ENCODE measurements at regions not wholly inside any gene's neighbourhood (a gene's known extent, or its start where the extent isn't known, plus 50 kb on each side); places are given as distances from the start of the nearest gene placed in this dataset.
"Not testable (repeated sequence)": the region's sequence is repeated elsewhere in the genome, so short reads cannot be mapped to it uniquely, and the experiment has no call there.

DNA sequence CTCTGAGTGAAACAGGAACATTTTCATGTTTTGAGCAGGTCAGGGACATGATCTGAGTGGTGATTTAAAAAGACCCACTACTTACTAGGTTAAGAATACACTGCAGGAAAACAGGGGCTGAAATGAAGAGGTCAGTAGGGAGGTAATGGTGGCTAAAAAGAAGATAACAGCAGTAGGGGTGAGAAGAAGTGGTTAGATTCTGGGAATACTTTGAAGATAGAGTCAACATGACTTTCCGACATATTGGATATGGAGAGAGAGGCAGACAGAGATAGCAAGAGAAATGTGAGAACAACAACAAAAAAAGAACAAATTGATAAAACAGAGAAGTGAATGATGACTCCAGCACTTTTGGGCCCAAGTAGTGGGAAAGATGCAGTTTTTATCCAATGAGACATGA is 168.0 kb downstream of the ALX1 start:
- no peak for DNase-seq (ENCODE audit: low spot score)
- Mint-ChIP-seq H3K27me3 (peaks cover 0 to 11% of the 10 kb centered on the region in 2 donors), H3K27ac (no peak overlapping the region), H3K4me3 (no peak overlapping the region), H3K4me1 (ENCODE audit: low read depth in 2 of 2) (no peaks in the 10 kb centered on the region), H3K9me3 (no peaks in the 10 kb centered on the region), H3K36me3 (no peaks in the 10 kb centered on the region)
- ATAC-seq: no peak

GRCh38 chr12:85448548-85449139 is 168.6 kb downstream of the ALX1 start:
- ATAC-seq (no peak), DNase-seq (ENCODE audit: low spot score) (no peak)
- Mint-ChIP-seq H3K36me3 (no peaks in the 10 kb centered on the region), H3K27ac (no peak overlapping the region), H3K9me3 (no peaks in the 10 kb centered on the region), H3K27me3 (peaks cover 0 to 11% of the 10 kb centered on the region in 2 donors), H3K4me3 (no peak overlapping the region), H3K4me1 (ENCODE audit: low read depth in 2 of 2) (no peaks in the 10 kb centered on the region)

DNA sequence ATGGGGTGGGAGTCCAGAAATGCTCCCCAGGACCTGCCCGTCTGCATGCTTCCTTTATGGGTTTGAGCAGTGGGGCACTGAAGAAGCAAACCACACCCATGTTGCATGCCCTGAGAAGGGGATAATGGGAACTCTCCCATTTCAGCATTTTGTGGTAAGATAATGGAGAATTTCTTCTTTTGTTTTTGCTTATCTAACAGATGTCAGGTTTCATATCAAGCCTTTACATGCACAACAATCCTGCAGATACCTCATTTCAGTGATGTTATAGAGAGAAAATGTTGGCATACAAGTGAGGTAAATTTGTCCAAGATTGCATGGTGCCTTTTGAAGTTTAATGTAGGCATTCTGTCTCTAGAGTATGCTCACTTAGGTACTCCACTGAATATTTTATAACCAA is 177.0 kb downstream of the ALX1 start:
- Mint-ChIP-seq H3K4me1 (ENCODE audit: low read depth in 2 of 2) (no peaks in the 10 kb centered on the region), H3K9me3 (no peaks in the 10 kb centered on the region), H3K36me3 (no peaks in the 10 kb centered on the region), H3K27ac (no peak overlapping the region), H3K4me3 (no peak overlapping the region), H3K27me3 (no peaks in the 10 kb centered on the region)
- ATAC-seq: no peak
- no peak for DNase-seq (ENCODE audit: low spot score)

GRCh38 chr12:85461127-85461526 is 181.1 kb downstream of the ALX1 start:
- no peak for ATAC-seq
- H3K27ac Mint-ChIP-seq: no peak overlapping the region
- peaks cover 21% of the 10 kb centered on the region in 2 donors for H3K4me1 Mint-ChIP-seq (ENCODE audit: low read depth in 2 of 2)
- no peaks in the 10 kb centered on the region for H3K9me3 Mint-ChIP-seq
- H3K4me3 Mint-ChIP-seq: no peak overlapping the region
- no peak for DNase-seq (ENCODE audit: low spot score)
- no peaks in the 10 kb centered on the region for H3K36me3 Mint-ChIP-seq
- H3K27me3 Mint-ChIP-seq: no peaks in the 10 kb centered on the region

DNA sequence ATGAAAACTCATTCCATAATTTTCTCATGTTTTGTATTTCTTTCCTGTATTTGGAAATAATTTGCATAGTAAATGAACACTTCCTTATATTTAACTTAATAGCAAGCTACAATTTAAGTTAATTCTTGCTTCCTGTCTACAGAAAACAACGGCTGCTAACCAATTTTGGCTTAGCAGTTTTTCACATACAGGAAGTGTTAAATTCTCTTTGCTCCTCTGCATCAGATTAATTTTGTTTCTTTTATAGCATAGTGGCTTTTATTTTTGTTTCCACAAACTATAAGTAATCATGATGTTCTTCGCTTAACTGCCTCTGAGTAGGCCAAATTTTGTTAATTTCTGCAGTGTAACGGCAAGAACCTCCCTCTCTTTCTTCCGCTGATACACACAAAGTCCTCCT is 182.9 kb downstream of the ALX1 start:
- Mint-ChIP-seq H3K4me1 (ENCODE audit: low read depth in 2 of 2) (peaks cover 21% of the 10 kb centered on the region in 2 donors), H3K27me3 (no peaks in the 10 kb centered on the region), H3K36me3 (no peaks in the 10 kb centered on the region), H3K4me3 (peak overlapping the region; percentile 22), H3K27ac (peak overlapping the region in 1 of 2 donors; percentile 72), H3K9me3 (no peaks in the 10 kb centered on the region)
- no peak for DNase-seq (ENCODE audit: low spot score)
- ATAC-seq: no peak

DNA sequence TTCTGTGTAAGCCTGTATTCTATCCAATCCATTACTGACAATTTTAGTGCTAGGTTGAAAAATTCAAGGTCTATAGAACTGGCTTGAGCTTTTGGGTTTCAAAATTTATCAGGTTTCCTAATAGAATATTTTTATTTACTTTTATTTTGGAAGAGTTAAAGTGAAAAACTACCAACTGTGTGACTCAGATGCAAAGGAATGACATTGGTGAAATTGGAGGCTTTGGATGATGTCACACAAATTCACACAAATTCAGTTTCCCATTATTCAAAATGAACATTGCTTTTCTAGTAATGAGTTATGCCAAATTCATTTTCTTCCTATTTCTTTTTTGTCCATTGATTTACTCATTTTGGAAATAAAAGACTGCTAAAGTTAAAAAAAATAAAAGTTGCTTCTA is 186.9 kb downstream of the ALX1 start:
- H3K4me1 Mint-ChIP-seq (ENCODE audit: low read depth in 2 of 2): peaks cover 37 to 41% of the 10 kb centered on the region in 2 donors
- ATAC-seq (no peak), DNase-seq (ENCODE audit: low spot score) (no peak)
- no peaks in the 10 kb centered on the region for H3K27me3 Mint-ChIP-seq
- H3K9me3 Mint-ChIP-seq: no peaks in the 10 kb centered on the region
- H3K4me3 Mint-ChIP-seq: no peak overlapping the region
- no peaks in the 10 kb centered on the region for H3K36me3 Mint-ChIP-seq
- no peak overlapping the region for H3K27ac Mint-ChIP-seq

DNA sequence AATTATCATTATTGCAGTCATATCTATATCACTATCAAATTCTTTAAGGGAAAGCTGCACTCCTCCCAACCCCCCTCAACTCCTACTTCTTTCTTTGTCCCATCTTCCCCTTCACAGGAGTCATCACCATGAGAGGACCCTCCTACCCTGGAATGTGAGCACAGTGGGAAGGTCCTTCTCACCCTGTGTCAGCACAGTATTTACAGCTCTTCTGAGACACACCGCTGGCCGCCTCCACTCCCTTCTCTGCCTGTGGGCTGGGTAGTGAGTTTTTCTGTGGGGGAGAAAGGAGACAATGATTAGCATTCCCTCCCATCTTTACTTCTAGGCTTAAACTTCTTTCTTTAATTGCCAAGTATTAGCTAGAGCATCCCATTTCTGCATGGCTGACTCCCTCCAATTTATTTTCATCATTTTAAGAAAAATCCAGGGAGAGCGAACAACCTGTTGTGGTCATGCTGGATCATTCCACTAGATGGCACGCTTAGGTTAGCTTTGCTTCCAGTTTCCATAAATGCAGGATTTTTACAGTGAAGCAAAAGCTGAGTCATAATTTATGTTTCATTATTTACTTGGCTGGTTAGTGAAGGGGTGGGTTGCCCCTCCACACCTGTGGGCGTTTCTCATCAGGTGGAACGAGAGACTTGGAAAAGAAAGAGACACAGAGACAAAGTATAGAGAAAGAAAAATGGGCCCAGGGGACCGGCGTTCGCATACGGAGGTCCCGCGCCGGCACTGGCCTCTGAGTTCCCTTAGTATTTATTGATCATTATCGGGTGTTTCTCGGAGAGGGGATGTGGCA is 188.5 kb downstream of the ALX1 start:
- Mint-ChIP-seq H3K36me3 (no peaks in the 10 kb centered on the region), H3K9me3 (no peaks in the 10 kb centered on the region), H3K4me1 (ENCODE audit: low read depth in 2 of 2) (peaks cover 29 to 32% of the 10 kb centered on the region in 2 donors), H3K27me3 (no peaks in the 10 kb centered on the region), H3K4me3 (peak overlapping the region; percentile 89), H3K27ac (peak overlapping the region; percentile 28 to 71)
- no peak for DNase-seq (ENCODE audit: low spot score)
- ATAC-seq: peak; percentile 59 to 83

DNA sequence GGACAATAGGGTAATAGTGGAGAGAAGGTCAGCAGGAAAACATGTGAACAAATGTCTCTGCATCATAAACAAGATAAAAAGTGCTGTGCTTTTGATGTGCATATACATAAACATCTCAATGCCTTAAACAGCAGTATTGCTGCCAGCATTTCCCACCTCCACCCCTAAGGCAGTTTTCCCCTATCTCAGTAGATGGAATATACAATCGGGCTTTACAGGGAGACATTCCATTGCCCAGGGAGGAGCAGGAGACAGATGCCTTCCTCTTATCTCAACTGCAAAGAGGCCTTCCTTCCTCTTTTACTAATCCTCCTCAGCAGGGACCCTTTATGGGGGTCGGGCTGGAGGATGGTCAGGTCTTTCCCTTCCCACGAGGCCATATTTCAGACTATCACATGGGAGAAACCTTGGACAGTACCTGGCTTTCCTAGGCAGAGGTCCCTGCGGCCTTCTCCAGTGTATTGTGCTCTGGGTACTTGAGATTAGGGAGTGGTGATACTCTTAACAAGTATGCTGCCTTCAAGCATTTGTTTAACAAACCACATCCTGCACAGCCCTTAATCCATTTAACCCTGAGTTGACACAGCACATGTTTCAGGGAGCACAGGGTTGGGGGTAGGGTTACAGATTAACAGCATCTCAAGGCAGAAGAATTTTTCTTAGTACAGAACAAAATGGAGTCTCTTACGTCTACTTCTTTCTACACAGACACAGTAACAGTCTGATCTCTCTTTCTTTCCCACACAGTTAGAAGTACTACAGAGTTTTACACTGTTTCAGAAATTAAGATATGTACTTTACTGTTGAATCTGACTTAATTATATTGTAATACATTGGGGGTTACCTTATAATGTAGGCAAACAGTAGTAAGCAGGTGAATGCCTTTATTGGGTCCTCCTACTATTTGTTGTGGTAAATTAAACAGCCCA is 189.4 kb downstream of the ALX1 start:
- Mint-ChIP-seq H3K4me1 (ENCODE audit: low read depth in 2 of 2) (peaks cover 23 to 26% of the 10 kb centered on the region in 2 donors), H3K27ac (peak overlapping the region; percentile 28 to 71), H3K4me3 (peak overlapping the region; percentile 89)
- H3K27me3 Mint-ChIP-seq; ATAC-seq; H3K9me3 Mint-ChIP-seq; H3K36me3 Mint-ChIP-seq; DNase-seq (ENCODE audit: low spot score): not testable (repeated sequence)

GRCh38 chr12:85475277-85475676 is 195.3 kb downstream of the ALX1 start:
- not testable (repeated sequence) for DNase-seq (ENCODE audit: low spot score); H3K36me3 Mint-ChIP-seq; H3K27ac Mint-ChIP-seq; H3K4me3 Mint-ChIP-seq; H3K27me3 Mint-ChIP-seq; H3K9me3 Mint-ChIP-seq; ATAC-seq; H3K4me1 Mint-ChIP-seq (ENCODE audit: low read depth in 2 of 2)

DNA sequence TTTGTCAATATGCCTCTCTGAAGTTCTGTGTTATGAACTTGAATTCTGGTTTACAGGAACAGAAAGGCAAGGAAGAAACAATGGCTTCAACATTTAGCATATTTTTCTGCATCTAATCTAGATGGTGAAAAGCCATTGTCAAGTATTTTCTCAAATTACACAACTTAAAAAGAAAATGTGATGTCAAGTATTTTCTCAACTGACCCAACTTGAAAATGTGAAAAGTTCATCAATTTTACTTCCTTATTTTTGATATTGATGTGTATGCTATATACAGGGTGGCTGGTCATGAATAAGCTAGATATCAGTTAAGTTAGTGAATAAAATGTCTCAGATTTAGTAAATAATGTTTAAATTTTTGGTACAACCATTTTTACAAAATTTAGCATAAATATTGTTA is 196.7 kb downstream of the ALX1 start:
- Mint-ChIP-seq H3K9me3 (no peaks in the 10 kb centered on the region), H3K4me3 (no peak overlapping the region), H3K4me1 (ENCODE audit: low read depth in 2 of 2) (no peaks in the 10 kb centered on the region), H3K27me3 (peaks cover 0 to 5% of the 10 kb centered on the region in 2 donors), H3K36me3 (no peaks in the 10 kb centered on the region), H3K27ac (no peak overlapping the region)
- ATAC-seq (no peak), DNase-seq (ENCODE audit: low spot score) (no peak)

GRCh38 chr12:85484387-85484786 is 204.4 kb downstream of the ALX1 start:
- H3K27me3 Mint-ChIP-seq: peaks cover 0 to 11% of the 10 kb centered on the region in 2 donors
- H3K4me3 Mint-ChIP-seq: no peak overlapping the region
- H3K27ac Mint-ChIP-seq: no peak overlapping the region
- no peaks in the 10 kb centered on the region for H3K9me3 Mint-ChIP-seq
- DNase-seq (ENCODE audit: low spot score): no peak
- H3K36me3 Mint-ChIP-seq: no peaks in the 10 kb centered on the region
- no peak for ATAC-seq
- H3K4me1 Mint-ChIP-seq (ENCODE audit: low read depth in 2 of 2): no peaks in the 10 kb centered on the region

DNA sequence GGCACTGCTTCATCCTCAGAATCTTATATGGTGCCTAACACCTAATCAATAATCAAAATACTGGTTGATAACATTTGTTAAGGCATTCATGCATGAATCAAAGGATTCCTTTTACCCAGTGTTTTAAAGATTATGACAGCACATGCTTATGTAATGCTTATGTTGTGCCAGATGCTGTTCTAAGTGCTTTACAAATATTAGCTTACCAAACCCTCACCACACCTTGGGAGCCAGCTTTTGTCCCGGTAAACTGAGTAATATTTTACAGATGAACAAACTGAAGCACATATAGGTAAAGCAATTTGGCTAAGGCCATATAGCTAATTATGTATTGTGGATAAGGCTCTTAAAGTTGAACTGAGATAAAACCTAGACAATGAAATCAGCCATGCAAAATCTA is 209.2 kb downstream of the ALX1 start:
- peaks cover 0 to 10% of the 10 kb centered on the region in 2 donors for H3K27me3 Mint-ChIP-seq
- peaks cover 6% of the 10 kb centered on the region for H3K36me3 Mint-ChIP-seq
- H3K4me3 Mint-ChIP-seq: no peak overlapping the region
- peaks cover 4% of the 10 kb centered on the region for H3K9me3 Mint-ChIP-seq
- H3K27ac Mint-ChIP-seq: no peak overlapping the region
- ATAC-seq (no peak), DNase-seq (ENCODE audit: low spot score) (no peak)
- no peaks in the 10 kb centered on the region for H3K4me1 Mint-ChIP-seq (ENCODE audit: low read depth in 2 of 2)

- H3K27ac Mint-ChIP-seq: no peak overlapping the region
- H3K27me3 Mint-ChIP-seq: no peaks in the 10 kb centered on the region
- H3K9me3 Mint-ChIP-seq: no peaks in the 10 kb centered on the region
Observed at GRCh38 chr12:85504164-85504563, 224.1 kb downstream of the ALX1 start.

DNA sequence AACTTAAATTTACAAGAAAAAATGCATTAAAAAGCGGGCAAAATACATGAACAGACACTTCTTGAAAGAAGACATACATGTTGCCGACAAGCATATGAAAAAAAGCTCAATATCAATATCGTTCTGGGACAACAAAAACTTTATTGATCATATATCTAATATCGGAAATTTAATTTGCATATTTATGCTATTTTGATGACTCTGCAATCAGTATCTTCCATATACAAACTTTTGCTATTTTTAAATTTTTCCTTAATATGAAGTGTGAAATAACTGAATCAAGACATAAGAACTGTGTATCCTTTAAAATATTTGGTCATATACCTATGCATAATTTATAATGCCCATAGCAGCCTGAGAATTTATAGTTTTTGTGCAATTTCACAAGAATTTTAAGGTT is 224.6 kb downstream of the ALX1 start:
- no peak for ATAC-seq
- Mint-ChIP-seq H3K27ac (no peak overlapping the region), H3K9me3 (no peaks in the 10 kb centered on the region), H3K4me3 (no peak overlapping the region), H3K4me1 (ENCODE audit: low read depth in 2 of 2) (peaks cover 10 to 12% of the 10 kb centered on the region in 2 donors), H3K36me3 (no peaks in the 10 kb centered on the region), H3K27me3 (no peaks in the 10 kb centered on the region)
- no peak for DNase-seq (ENCODE audit: low spot score)

More at GRCh38 chr12:85504164-85504563, 224.1 kb downstream of the ALX1 start:
- Mint-ChIP-seq H3K36me3 (no peaks in the 10 kb centered on the region), H3K4me3 (no peak overlapping the region), H3K4me1 (ENCODE audit: low read depth in 2 of 2) (peaks cover 7 to 8% of the 10 kb centered on the region in 2 donors)
- DNase-seq (ENCODE audit: low spot score) (no peak), ATAC-seq (no peak)
